Lower lobe of right lung (tissue), 2 donors: ENCODE measurements at regions not wholly inside any gene's neighbourhood (a gene's known extent, or its start where the extent isn't known, plus 50 kb on each side); places are given as distances from the start of the nearest gene placed in this dataset.
"Not testable (repeated sequence)": the region's sequence is repeated elsewhere in the genome, so short reads cannot be mapped to it uniquely, and the experiment has no call there.

Experiments
- ATAC-seq, 2 donors: fragments of 200-7000 bp; cut with Tn5 transposase; one replicate each; pipeline ENCODE4 v1.9.1; 2020 to 2022; ENCODE audit warnings: mild to moderate bottlenecking in 2 of 2, moderate library complexity in 2 of 2
- DNase-seq: peaks from one replicate; pipeline ENCODE4 v3.0.0-alpha.2; 2020
- H3K27ac ChIP-seq: fragments of 200-600 bp; one replicate; pipeline ENCODE4 v1.8.0; 2022
- H3K27me3 ChIP-seq: fragments of 200-600 bp; one replicate; pipeline ENCODE4 v1.8.0; 2022; ENCODE audit warnings: low read depth
- H3K36me3 ChIP-seq: fragments of 200-600 bp; one replicate; pipeline ENCODE4 v1.8.0; 2022; ENCODE audit warnings: mild to moderate bottlenecking
- H3K4me1 ChIP-seq: fragments of 200-600 bp; one replicate; pipeline ENCODE4 v1.8.0; 2022
- H3K4me3 ChIP-seq: fragments of 200-600 bp; one replicate; pipeline ENCODE4 v1.8.0; 2022; ENCODE audit warnings: mild to moderate bottlenecking
- H3K9me3 ChIP-seq: fragments of 200-600 bp; one replicate; pipeline ENCODE4 v1.8.0; 2022
- CTCF ChIP-seq: fragments of 200-600 bp; IDR thresholded peaks from one replicate; pipeline ENCODE4 v1.8.0; 2022; ENCODE audit warnings: antibody characterized with exemption, mild to moderate bottlenecking
- intact Hi-C: fragments of 100-400 bp; cut with DNase I; formaldehyde crosslinking; loops from one replicate; pipeline ENCODE4 v1.11.0; 2022
- donor health status: DM: no; HTN: yes; CAD: no; lungs with severe emphysema.

- no peaks in the 10 kb centered on the region for H3K9me3 ChIP-seq
- no peak overlapping the region for H3K27ac ChIP-seq
- TF ChIP-seq CTCF: no peak
- H3K4me3 ChIP-seq: no peak overlapping the region
- no peaks in the 10 kb centered on the region for H3K4me1 ChIP-seq
- no peak for ATAC-seq
- intact Hi-C loops: no loop called here
- no peak for DNase-seq
- no peaks in the 10 kb centered on the region for H3K27me3 ChIP-seq
- H3K36me3 ChIP-seq: no peaks in the 10 kb centered on the region
These were observed 1525.5 kb upstream of the NUDT12 start for GRCh38 chr5:105088102-105088501.

- H3K27ac ChIP-seq: no peak overlapping the region
- H3K36me3 ChIP-seq: no peaks in the 10 kb centered on the region
- DNase-seq (no peak), ATAC-seq (peak in 1 of 2 donors; percentile 35)
- H3K4me3 ChIP-seq: no peak overlapping the region
- no peaks in the 10 kb centered on the region for H3K4me1 ChIP-seq
- TF ChIP-seq CTCF: no peak
- intact Hi-C loops: no loop called here
- no peaks in the 10 kb centered on the region for H3K9me3 ChIP-seq
- no peaks in the 10 kb centered on the region for H3K27me3 ChIP-seq
These were observed 1495.3 kb upstream of the NUDT12 start for GRCh38 chr5:105057893-105058292.

- Histone ChIP-seq H3K27ac (no peak overlapping the region), H3K36me3 (no peaks in the 10 kb centered on the region), H3K9me3 (no peaks in the 10 kb centered on the region), H3K27me3 (no peaks in the 10 kb centered on the region), H3K4me3 (no peak overlapping the region), H3K4me1 (no peaks in the 10 kb centered on the region)
- ATAC-seq (peak in 1 of 2 donors; percentile 21), DNase-seq (no peak)
- no peak for TF ChIP-seq CTCF
- intact Hi-C loops: no loop called here
These were observed 1494.4 kb upstream of the NUDT12 start for GRCh38 chr5:105057001-105057436.

- H3K4me3 ChIP-seq: no peak overlapping the region
- no peak for TF ChIP-seq CTCF
- intact Hi-C loops: no loop called here
- no peak for ATAC-seq
- DNase-seq: no peak
- H3K27me3 ChIP-seq: no peaks in the 10 kb centered on the region
- H3K9me3 ChIP-seq: no peaks in the 10 kb centered on the region
- H3K27ac ChIP-seq: no peak overlapping the region
- H3K4me1 ChIP-seq: no peaks in the 10 kb centered on the region
- no peaks in the 10 kb centered on the region for H3K36me3 ChIP-seq
These were observed 1491.8 kb upstream of the NUDT12 start for GRCh38 chr5:105054406-105054805.

GRCh38 chr5:105042623-105043022 is 1480.0 kb upstream of the NUDT12 start:
- ATAC-seq: no peak
- Histone ChIP-seq H3K27ac (no peak overlapping the region), H3K27me3 (no peaks in the 10 kb centered on the region), H3K36me3 (no peaks in the 10 kb centered on the region), H3K4me1 (no peaks in the 10 kb centered on the region), H3K9me3 (no peaks in the 10 kb centered on the region), H3K4me3 (no peak overlapping the region)
- intact Hi-C loops: no loop called here
- no peak for DNase-seq
- no peak for TF ChIP-seq CTCF

GRCh38 chr5:105036814-105037213 is 1474.2 kb upstream of the NUDT12 start:
- ATAC-seq, H3K9me3 ChIP-seq, intact Hi-C loops, H3K4me1 ChIP-seq, H3K27ac ChIP-seq, DNase-seq, H3K4me3 ChIP-seq, H3K27me3 ChIP-seq, H3K36me3 ChIP-seq: not testable (repeated sequence)
